ENCODE measurements at regions not wholly inside any gene's neighbourhood (a gene's known extent, or its start where the extent isn't known, plus 50 kb on each side); places are given as distances from the start of the nearest gene placed in this dataset.

- DNase-seq (ENCODE audit: low spot score): no peak
- no peak overlapping the region for H3K4me3 ChIP-seq (ENCODE audit: severe bottlenecking)
- ATAC-seq (ENCODE audit: low read depth): no peak
- no peaks in the 10 kb centered on the region for H3K27me3 ChIP-seq (ENCODE audit: insufficient read depth, poor library complexity, severe bottlenecking)
- no peak overlapping the region for H3K27ac ChIP-seq (ENCODE audit: poor library complexity, severe bottlenecking)
- no peaks in the 10 kb centered on the region for H3K36me3 ChIP-seq (ENCODE audit: low read depth)
- no peak for TF ChIP-seq CTCF (IDR thresholded peaks at IDR 0.05; ENCODE audit: poor library complexity, severe bottlenecking)
- no peaks in the 10 kb centered on the region for H3K4me1 ChIP-seq (ENCODE audit: insufficient read depth, poor library complexity, severe bottlenecking)
- H3K9me3 ChIP-seq (ENCODE audit: severe bottlenecking): no peaks in the 10 kb centered on the region
Observed at GRCh38 chr1:59183749-59184317, 113.1 kb upstream of the FGGY start.

DNA sequence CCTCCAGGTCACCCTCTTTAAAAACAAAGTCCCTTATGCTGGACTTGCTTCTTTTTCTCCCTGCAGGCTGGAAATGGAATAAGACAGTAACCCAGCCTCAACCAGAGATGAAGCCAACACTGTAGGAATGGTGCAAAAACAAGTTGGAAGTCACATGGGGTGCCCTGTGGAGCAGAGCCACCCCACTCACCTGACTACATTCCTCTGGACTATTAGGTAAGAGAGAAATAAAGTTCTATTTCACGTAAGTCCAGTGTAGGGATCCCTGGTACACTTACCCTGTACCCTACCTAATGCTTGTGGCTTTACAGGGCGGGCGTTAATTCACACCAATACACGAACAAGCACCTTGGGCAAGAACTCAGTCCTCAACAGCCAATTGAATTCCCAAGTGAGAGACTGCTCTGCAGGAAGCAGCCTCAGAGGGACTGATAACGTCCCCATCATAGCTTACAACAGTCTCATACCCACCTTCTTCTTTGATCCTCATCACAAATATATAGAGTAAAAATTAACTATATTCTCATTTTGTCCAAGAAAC is 112.5 kb upstream of the FGGY start:
- Histone ChIP-seq H3K27ac (ENCODE audit: poor library complexity, severe bottlenecking) (no peak overlapping the region), H3K36me3 (ENCODE audit: low read depth) (no peaks in the 10 kb centered on the region), H3K4me3 (ENCODE audit: severe bottlenecking) (no peak overlapping the region), H3K9me3 (ENCODE audit: severe bottlenecking) (no peaks in the 10 kb centered on the region), H3K4me1 (ENCODE audit: insufficient read depth, poor library complexity, severe bottlenecking) (no peaks in the 10 kb centered on the region), H3K27me3 (ENCODE audit: insufficient read depth, poor library complexity, severe bottlenecking) (no peaks in the 10 kb centered on the region)
- DNase-seq (ENCODE audit: low spot score): no peak
- no peak for ATAC-seq (ENCODE audit: low read depth)
- TF ChIP-seq CTCF (IDR thresholded peaks at IDR 0.05; ENCODE audit: poor library complexity, severe bottlenecking): no peak

DNA sequence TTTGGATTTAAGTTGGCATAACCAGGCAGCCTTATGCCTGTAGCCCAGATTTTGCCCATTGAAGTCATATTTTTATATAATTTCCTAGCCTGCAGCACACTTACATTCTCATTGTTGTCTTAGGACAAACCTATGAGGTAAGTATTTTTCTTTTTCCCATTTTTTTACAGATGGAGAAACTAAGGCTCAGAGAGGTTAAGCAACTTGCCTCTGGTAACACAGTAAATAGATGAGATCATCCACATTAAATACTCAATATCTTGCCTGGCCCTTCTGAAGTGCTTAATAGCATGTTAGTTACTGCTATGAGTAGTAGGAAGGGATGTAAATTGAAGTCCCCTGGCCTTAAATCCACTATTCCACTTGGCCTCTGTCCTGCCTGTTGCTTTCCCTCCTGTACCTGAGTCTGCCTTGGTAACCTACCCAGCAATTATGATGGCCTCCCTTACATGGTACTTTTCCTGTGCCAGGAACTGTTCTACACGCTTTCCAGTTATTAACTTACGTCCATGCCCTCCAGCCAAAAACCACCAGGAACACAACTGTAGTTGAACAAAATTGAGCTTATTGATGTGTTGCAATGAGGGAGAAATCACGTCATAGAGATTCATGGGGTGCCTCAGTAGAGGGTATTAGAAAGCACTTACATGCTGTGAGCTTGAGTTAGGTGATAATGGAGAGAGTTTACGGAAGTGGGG is 111.6 kb upstream of the FGGY start:
- TF ChIP-seq CTCF (IDR thresholded peaks at IDR 0.05; ENCODE audit: poor library complexity, severe bottlenecking): no peak

GRCh38 chr1:59186656-59187055 is 110.2 kb upstream of the FGGY start:
- no peak for TF ChIP-seq CTCF (IDR thresholded peaks at IDR 0.05; ENCODE audit: poor library complexity, severe bottlenecking)
- no peak for DNase-seq (ENCODE audit: low spot score)

More for the DNA sequence above, 111.6 kb upstream of the FGGY start:
- Histone ChIP-seq H3K4me1 (ENCODE audit: insufficient read depth, poor library complexity, severe bottlenecking) (no peaks in the 10 kb centered on the region), H3K36me3 (ENCODE audit: low read depth) (no peaks in the 10 kb centered on the region), H3K27ac (ENCODE audit: poor library complexity, severe bottlenecking) (no peak overlapping the region), H3K4me3 (ENCODE audit: severe bottlenecking) (no peak overlapping the region), H3K9me3 (ENCODE audit: severe bottlenecking) (no peaks in the 10 kb centered on the region), H3K27me3 (ENCODE audit: insufficient read depth, poor library complexity, severe bottlenecking) (no peaks in the 10 kb centered on the region)
- ATAC-seq (ENCODE audit: low read depth) (no peak), DNase-seq (ENCODE audit: low spot score) (no peak)

More at GRCh38 chr1:59186656-59187055, 110.2 kb upstream of the FGGY start:
- no peaks in the 10 kb centered on the region for H3K9me3 ChIP-seq (ENCODE audit: severe bottlenecking)
- H3K36me3 ChIP-seq (ENCODE audit: low read depth): no peaks in the 10 kb centered on the region
- no peaks in the 10 kb centered on the region for H3K27me3 ChIP-seq (ENCODE audit: insufficient read depth, poor library complexity, severe bottlenecking)
- no peak overlapping the region for H3K4me3 ChIP-seq (ENCODE audit: severe bottlenecking)
- H3K4me1 ChIP-seq (ENCODE audit: insufficient read depth, poor library complexity, severe bottlenecking): no peaks in the 10 kb centered on the region
- no peak for ATAC-seq (ENCODE audit: low read depth)
- H3K27ac ChIP-seq (ENCODE audit: poor library complexity, severe bottlenecking): no peak overlapping the region
